Cerebellar cortex (tissue), 1 donor: ENCODE measurements at regions not wholly inside any gene's neighbourhood (a gene's known extent, or its start where the extent isn't known, plus 50 kb on each side); places are given as distances from the start of the nearest gene placed in this dataset.
"Not testable (repeated sequence)": the region's sequence is repeated elsewhere in the genome, so short reads cannot be mapped to it uniquely, and the experiment has no call there.

Experiments used
- DNase-seq: peaks from one replicate; pipeline ENCODE4 v3.0.0-alpha.2; 2015; ENCODE audit warnings: low spot score

GRCh38 chr3:70488131-70488530, 175.7 kb upstream of the MDFIC2 start:
- no peak for DNase-seq

GRCh38 chr3:70486414-70487017, 174.1 kb upstream of the MDFIC2 start:
- DNase-seq: no peak

- no peak for DNase-seq
Measured at GRCh38 chr3:70476174-70476573, 163.7 kb upstream of the MDFIC2 start.

- DNase-seq: no peak
Measured at GRCh38 chr3:70471464-70472342, 159.3 kb upstream of the MDFIC2 start.

GRCh38 chr3:70466096-70466495, 153.7 kb upstream of the MDFIC2 start:
- DNase-seq: no peak

- DNase-seq: no peak
Measured at GRCh38 chr3:70464876-70465275, 152.4 kb upstream of the MDFIC2 start.

- DNase-seq: no peak
Measured at GRCh38 chr3:70464465-70464864, 152.0 kb upstream of the MDFIC2 start.

GRCh38 chr3:70450220-70450619, 137.8 kb upstream of the MDFIC2 start:
- not testable (repeated sequence) for DNase-seq

- DNase-seq: not testable (repeated sequence)
Measured at GRCh38 chr3:70435422-70435821, 123.0 kb upstream of the MDFIC2 start.

- DNase-seq: no peak
Measured at GRCh38 chr3:70433091-70433490, 120.7 kb upstream of the MDFIC2 start.

- DNase-seq: no peak
Measured at GRCh38 chr3:70431911-70432310, 119.5 kb upstream of the MDFIC2 start.

- DNase-seq: no peak
Measured at GRCh38 chr3:70426071-70426470, 113.6 kb upstream of the MDFIC2 start.

- DNase-seq: no peak
Measured at GRCh38 chr3:70421506-70421905, 109.1 kb upstream of the MDFIC2 start.

- DNase-seq: no peak
Measured at GRCh38 chr3:70409018-70409417, 96.6 kb upstream of the MDFIC2 start.

- DNase-seq: no peak
Measured at GRCh38 chr3:70400194-70400593, 87.8 kb upstream of the MDFIC2 start.

- DNase-seq: no peak
Measured at GRCh38 chr3:70393881-70394612, 81.6 kb upstream of the MDFIC2 start.

GRCh38 chr3:70392227-70392626, 79.8 kb upstream of the MDFIC2 start:
- DNase-seq: no peak

- DNase-seq: no peak
Measured at GRCh38 chr3:70387889-70388288, 75.5 kb upstream of the MDFIC2 start.

GRCh38 chr3:70386846-70387245, 74.4 kb upstream of the MDFIC2 start:
- no peak for DNase-seq

- DNase-seq: no peak
Measured at GRCh38 chr3:70386043-70386442, 73.6 kb upstream of the MDFIC2 start.

GRCh38 chr3:70383360-70383831, 71.0 kb upstream of the MDFIC2 start:
- DNase-seq: no peak

- no peak for DNase-seq
Measured at GRCh38 chr3:70374179-70374578, 61.7 kb upstream of the MDFIC2 start.
